LNCaP clone FGC (cell line): ENCODE measurements at regions not wholly inside any gene's neighbourhood (a gene's known extent, or its start where the extent isn't known, plus 50 kb on each side); places are given as distances from the start of the nearest gene placed in this dataset.
A peak's percentile ranks its signal among the peaks of the same experiment; 100 is the strongest.

ENCODE experiments used
- DNase-seq: peaks from one replicate; pipeline ENCODE4 v3.0.0-alpha.2; 2011; ENCODE audit warnings: low read depth
- H3K4me3 ChIP-seq: 2 replicates; pipeline ENCODE4 v1.5.1; 2011; ENCODE audit warnings: mild to moderate bottlenecking, low read depth, low read length, control low read depth
- TF ChIP-seq, protein P1 (sequence below): IDR thresholded peaks from 2 replicates; pipeline ENCODE4 v1.5.1; 2012; ENCODE audit warnings: mild to moderate bottlenecking; ENCODE audit not compliant: control insufficient read depth, insufficient read depth; ENCODE audit errors: extremely low read depth

DNA sequence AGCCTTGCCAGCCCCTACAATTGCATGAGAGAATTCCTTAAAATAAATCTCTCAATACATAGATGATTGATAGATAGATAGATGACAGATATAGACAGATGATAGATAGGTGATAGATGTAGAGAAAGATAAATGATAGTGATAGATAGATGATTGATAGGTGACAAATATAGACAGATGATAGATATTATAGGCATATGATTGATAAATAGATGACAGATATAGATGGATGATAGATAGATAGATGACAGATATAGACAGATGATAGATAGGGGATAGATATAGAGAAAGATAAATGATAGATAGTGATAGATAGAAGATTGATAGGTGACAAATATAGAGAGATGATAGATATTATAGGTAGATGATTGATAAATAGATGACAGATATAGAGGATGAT lies 564.6 kb downstream of the ETS1 start:
- TF ChIP-seq, protein P1, sequence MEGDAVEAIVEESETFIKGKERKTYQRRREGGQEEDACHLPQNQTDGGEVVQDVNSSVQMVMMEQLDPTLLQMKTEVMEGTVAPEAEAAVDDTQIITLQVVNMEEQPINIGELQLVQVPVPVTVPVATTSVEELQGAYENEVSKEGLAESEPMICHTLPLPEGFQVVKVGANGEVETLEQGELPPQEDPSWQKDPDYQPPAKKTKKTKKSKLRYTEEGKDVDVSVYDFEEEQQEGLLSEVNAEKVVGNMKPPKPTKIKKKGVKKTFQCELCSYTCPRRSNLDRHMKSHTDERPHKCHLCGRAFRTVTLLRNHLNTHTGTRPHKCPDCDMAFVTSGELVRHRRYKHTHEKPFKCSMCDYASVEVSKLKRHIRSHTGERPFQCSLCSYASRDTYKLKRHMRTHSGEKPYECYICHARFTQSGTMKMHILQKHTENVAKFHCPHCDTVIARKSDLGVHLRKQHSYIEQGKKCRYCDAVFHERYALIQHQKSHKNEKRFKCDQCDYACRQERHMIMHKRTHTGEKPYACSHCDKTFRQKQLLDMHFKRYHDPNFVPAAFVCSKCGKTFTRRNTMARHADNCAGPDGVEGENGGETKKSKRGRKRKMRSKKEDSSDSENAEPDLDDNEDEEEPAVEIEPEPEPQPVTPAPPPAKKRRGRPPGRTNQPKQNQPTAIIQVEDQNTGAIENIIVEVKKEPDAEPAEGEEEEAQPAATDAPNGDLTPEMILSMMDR = no peak
- no peak for DNase-seq
- no peak overlapping the region for H3K4me3 ChIP-seq

- no peak overlapping the region for H3K4me3 ChIP-seq
- TF ChIP-seq, protein P1 = no peak
- no peak for DNase-seq
Observed at GRCh38 chr11:128022007-128022368, 565.4 kb downstream of the ETS1 start.

DNA sequence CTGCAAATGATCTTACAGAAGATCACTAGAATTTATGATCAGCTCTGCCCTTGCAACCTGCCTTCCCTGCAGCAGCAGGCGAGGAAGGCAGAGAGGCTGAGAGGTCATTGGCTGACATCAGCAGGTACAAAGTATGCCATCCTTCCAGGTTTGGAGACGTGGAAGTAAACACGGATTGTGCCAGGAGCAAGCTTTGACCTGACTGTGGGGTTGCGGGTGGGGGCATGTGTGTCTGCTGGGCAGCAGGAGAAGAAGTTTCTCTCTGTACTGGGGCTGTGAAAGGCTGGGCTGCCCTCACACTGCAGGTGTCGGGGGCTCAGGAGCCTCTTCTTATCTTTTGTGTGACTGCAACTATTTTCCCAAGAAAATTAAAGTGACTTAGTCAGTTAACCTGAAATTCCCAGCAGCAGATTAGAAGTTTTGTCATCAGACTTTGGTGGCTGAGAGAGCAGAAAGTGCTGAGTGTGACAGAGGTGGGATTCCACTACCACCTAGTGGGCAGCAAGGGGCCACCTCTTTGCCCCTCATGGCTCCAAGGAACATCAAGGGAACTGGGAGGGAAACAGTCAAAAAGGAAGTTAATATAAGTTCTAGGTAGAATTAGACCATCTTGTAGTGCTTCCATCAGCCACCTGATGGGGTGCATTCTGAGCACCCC lies 565.9 kb downstream of the ETS1 start:
- TF ChIP-seq, protein P1 = peak; percentile 17; the same call in 1 of the 2 replicates
- no peak for DNase-seq
- H3K4me3 ChIP-seq = no peak overlapping the region

- no peak overlapping the region for H3K4me3 ChIP-seq
- TF ChIP-seq, protein P1 = no peak
- DNase-seq = no peak
Observed at GRCh38 chr11:128018692-128019091, 568.7 kb downstream of the ETS1 start.

- DNase-seq = no peak
- TF ChIP-seq, protein P1 = no peak
Observed at GRCh38 chr11:128005562-128005961, 581.8 kb downstream of the ETS1 start.

GRCh38 chr11:127998421-127998820 lies 588.9 kb downstream of the ETS1 start:
- TF ChIP-seq, protein P1 = no peak
- H3K4me3 ChIP-seq = no peak overlapping the region
- no peak for DNase-seq

More at GRCh38 chr11:128005562-128005961, 581.8 kb downstream of the ETS1 start:
- H3K4me3 ChIP-seq = no peak overlapping the region

GRCh38 chr11:127997594-127997993 lies 589.8 kb downstream of the ETS1 start:
- no peak for DNase-seq
- TF ChIP-seq, protein P1 = no peak
- H3K4me3 ChIP-seq = no peak overlapping the region
